Fibroblast of skin of right biceps (primary cell): ENCODE measurements at regions not wholly inside any gene's neighbourhood (a gene's known extent, or its start where the extent isn't known, plus 50 kb on each side); places are given as distances from the start of the nearest gene placed in this dataset.
"Not testable (repeated sequence)": the region's sequence is repeated elsewhere in the genome, so short reads cannot be mapped to it uniquely, and the experiment has no call there.

ENCODE experiments used
- DNase-seq: peaks from one replicate; pipeline ENCODE4 v3.0.0-alpha.2; 2013

- DNase-seq: no peak
Measured at GRCh38 chr4:62510228-62510627, 1310.1 kb downstream of the ADGRL3 start.

- DNase-seq: no peak
Measured at GRCh38 chr4:62500296-62500695, 1300.2 kb downstream of the ADGRL3 start.

GRCh38 chr4:62495032-62495431 lies 1294.9 kb downstream of the ADGRL3 start:
- no peak for DNase-seq

GRCh38 chr4:62491756-62492155 lies 1291.6 kb downstream of the ADGRL3 start:
- DNase-seq: not testable (repeated sequence)

GRCh38 chr4:62490635-62491034 lies 1290.5 kb downstream of the ADGRL3 start:
- no peak for DNase-seq

- no peak for DNase-seq
Measured at GRCh38 chr4:62487016-62487415, 1286.9 kb downstream of the ADGRL3 start.

GRCh38 chr4:62484357-62484756 lies 1284.2 kb downstream of the ADGRL3 start:
- DNase-seq: no peak

GRCh38 chr4:62482355-62482754 lies 1282.2 kb downstream of the ADGRL3 start:
- DNase-seq: no peak

GRCh38 chr4:62475596-62475995 lies 1275.5 kb downstream of the ADGRL3 start:
- no peak for DNase-seq

- no peak for DNase-seq
Measured at GRCh38 chr4:62474802-62475201, 1274.7 kb downstream of the ADGRL3 start.

- DNase-seq: no peak
Measured at GRCh38 chr4:62471021-62471420, 1270.9 kb downstream of the ADGRL3 start.

- DNase-seq: no peak
Measured at GRCh38 chr4:62470421-62470983, 1270.4 kb downstream of the ADGRL3 start.

- no peak for DNase-seq
Measured at GRCh38 chr4:62470020-62470419, 1269.9 kb downstream of the ADGRL3 start.

GRCh38 chr4:62461961-62462360 lies 1261.8 kb downstream of the ADGRL3 start:
- DNase-seq: no peak

GRCh38 chr4:62460329-62460728 lies 1260.2 kb downstream of the ADGRL3 start:
- DNase-seq: no peak

- no peak for DNase-seq
Measured at GRCh38 chr4:62457356-62457755, 1257.2 kb downstream of the ADGRL3 start.

GRCh38 chr4:62455871-62456270 lies 1255.7 kb downstream of the ADGRL3 start:
- no peak for DNase-seq

GRCh38 chr4:62454535-62454934 lies 1254.4 kb downstream of the ADGRL3 start:
- no peak for DNase-seq

GRCh38 chr4:62450740-62451139 lies 1250.6 kb downstream of the ADGRL3 start:
- DNase-seq: no peak

- DNase-seq: no peak
Measured at GRCh38 chr4:62449538-62449937, 1249.4 kb downstream of the ADGRL3 start.

GRCh38 chr4:62448911-62449310 lies 1248.8 kb downstream of the ADGRL3 start:
- no peak for DNase-seq

GRCh38 chr4:62439051-62439450 lies 1238.9 kb downstream of the ADGRL3 start:
- no peak for DNase-seq

- DNase-seq: no peak
Measured at GRCh38 chr4:62434921-62435320, 1234.8 kb downstream of the ADGRL3 start.

GRCh38 chr4:62431513-62432231 lies 1231.5 kb downstream of the ADGRL3 start:
- not testable (repeated sequence) for DNase-seq

GRCh38 chr4:62429297-62429696 lies 1229.2 kb downstream of the ADGRL3 start:
- no peak for DNase-seq
